HL-60 (cell line): ENCODE measurements at regions not wholly inside any gene's neighbourhood (a gene's known extent, or its start where the extent isn't known, plus 50 kb on each side); places are given as distances from the start of the nearest gene placed in this dataset.

ENCODE experiments used
- CTCF ChIP-seq: IDR thresholded peaks from one replicate; pipeline ENCODE4 v1.5.1; 2011; ENCODE audit warnings: low read length, control low read depth, inconsistent platforms; ENCODE audit not compliant: insufficient read depth
- GABPA ChIP-seq: IDR thresholded peaks from 2 replicates; pipeline ENCODE4 v1.6.1; 2012; ENCODE audit warnings: low read depth
- POLR2AphosphoS5 ChIP-seq: IDR thresholded peaks from 2 replicates; pipeline ENCODE4 v1.6.1; 2012; ENCODE audit warnings: low read depth
- REST ChIP-seq: IDR thresholded peaks from 2 replicates; pipeline ENCODE4 v1.6.1; 2012; ENCODE audit warnings: low read depth; ENCODE audit not compliant: insufficient replicate concordance
- SPI1 ChIP-seq: IDR thresholded peaks from 2 replicates; pipeline ENCODE4 v1.6.1; 2012; ENCODE audit warnings: low read depth, mild to moderate bottlenecking, borderline replicate concordance

GRCh38 chr5:152094060-152094459, 169.4 kb upstream of the GLRA1 start:
- no peak for TF ChIP-seq CTCF
- no peak for TF ChIP-seq GABPA
- TF ChIP-seq POLR2AphosphoS5, result no peak
- no peak for TF ChIP-seq REST
- no peak for TF ChIP-seq SPI1
